ENCODE measurements at regions not wholly inside any gene's neighbourhood (a gene's known extent, or its start where the extent isn't known, plus 50 kb on each side); places are given as distances from the start of the nearest gene placed in this dataset.

DNA sequence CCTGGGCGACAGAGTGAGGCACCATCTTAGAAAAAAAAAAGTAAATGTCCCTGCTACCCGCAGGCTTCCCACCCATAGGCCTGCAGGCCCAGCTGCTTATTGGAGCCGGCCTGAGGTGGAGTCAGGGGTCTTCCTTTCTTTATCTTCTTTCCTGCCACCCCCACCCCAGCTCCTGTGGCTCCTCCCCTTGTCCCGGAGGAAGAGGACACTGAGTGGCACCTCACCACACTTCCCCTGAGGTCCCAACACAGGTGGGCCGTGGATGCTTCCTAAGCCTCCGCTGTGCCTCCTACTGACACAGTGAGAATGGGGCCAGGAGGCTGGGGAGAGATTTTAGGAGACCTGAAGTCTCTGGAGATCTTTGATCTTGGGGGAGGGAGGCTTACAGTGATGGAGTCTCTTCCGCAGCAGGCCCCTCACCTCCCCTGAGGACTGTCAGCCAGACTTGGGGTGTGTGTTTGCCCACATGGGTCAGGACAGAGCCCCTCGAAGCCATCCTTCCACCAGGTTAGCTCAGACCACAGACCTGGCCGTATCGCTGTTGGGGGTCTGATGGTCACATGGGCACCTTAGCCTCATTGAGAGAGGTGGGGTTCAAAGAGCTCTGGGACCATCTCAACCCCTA is 135.4 kb upstream of the IER5L start:
- TF ChIP-seq POLR2A (IDR thresholded peaks at IDR 0.05): no peak
- TF ChIP-seq, protein P1, sequence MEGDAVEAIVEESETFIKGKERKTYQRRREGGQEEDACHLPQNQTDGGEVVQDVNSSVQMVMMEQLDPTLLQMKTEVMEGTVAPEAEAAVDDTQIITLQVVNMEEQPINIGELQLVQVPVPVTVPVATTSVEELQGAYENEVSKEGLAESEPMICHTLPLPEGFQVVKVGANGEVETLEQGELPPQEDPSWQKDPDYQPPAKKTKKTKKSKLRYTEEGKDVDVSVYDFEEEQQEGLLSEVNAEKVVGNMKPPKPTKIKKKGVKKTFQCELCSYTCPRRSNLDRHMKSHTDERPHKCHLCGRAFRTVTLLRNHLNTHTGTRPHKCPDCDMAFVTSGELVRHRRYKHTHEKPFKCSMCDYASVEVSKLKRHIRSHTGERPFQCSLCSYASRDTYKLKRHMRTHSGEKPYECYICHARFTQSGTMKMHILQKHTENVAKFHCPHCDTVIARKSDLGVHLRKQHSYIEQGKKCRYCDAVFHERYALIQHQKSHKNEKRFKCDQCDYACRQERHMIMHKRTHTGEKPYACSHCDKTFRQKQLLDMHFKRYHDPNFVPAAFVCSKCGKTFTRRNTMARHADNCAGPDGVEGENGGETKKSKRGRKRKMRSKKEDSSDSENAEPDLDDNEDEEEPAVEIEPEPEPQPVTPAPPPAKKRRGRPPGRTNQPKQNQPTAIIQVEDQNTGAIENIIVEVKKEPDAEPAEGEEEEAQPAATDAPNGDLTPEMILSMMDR (IDR thresholded peaks at IDR 0.05): no peak
